Thyroid gland (tissue), 4 donors: ENCODE measurements at regions not wholly inside any gene's neighbourhood (a gene's known extent, or its start where the extent isn't known, plus 50 kb on each side); places are given as distances from the start of the nearest gene placed in this dataset.
A peak's percentile ranks its signal among the peaks of the same experiment; 100 is the strongest.

Experiments
- DNase-seq, 2 donors: peaks; one replicate each; pipeline ENCODE4 v3.0.0-alpha.2; 2019
- H3K27ac ChIP-seq, 3 donors: fragments of 200-600 bp; sonication (generic); 1 replicate in 2 of 3; 2 replicates in 1 of 3; pipeline ENCODE4 v1.5.1; 2016 to 2019; ENCODE audit warnings: mild to moderate bottlenecking in 1 of 3, moderate library complexity in 1 of 3
- H3K27me3 ChIP-seq: fragments of 200-600 bp; sonication (generic); one replicate; pipeline ENCODE4 v1.5.1; 2019
- H3K36me3 ChIP-seq, 2 donors: fragments of 200-600 bp; sonication (generic); one replicate each; pipeline ENCODE4 v1.5.1; 2016 to 2019
- H3K4me1 ChIP-seq, 2 donors: fragments of 200-600 bp; sonication (generic); one replicate each; pipeline ENCODE4 v1.5.1; 2017 to 2019
- H3K4me3 ChIP-seq, 3 donors: fragments of 200-600 bp; sonication (generic); replicated peaks in 1 of 3; 1 replicate in 2 of 3; 2 replicates in 1 of 3; pipeline ENCODE4 v1.5.1; 2016; ENCODE audit warnings: mild to moderate bottlenecking in 1 of 3
- H3K9me3 ChIP-seq: fragments of 200-600 bp; sonication (generic); one replicate; pipeline ENCODE4 v1.5.1; 2017
- CTCF ChIP-seq, 6 experiments: fragments of 200-600 bp in 3 of 6; fragments of 450-650 bp in 3 of 6; sonication (generic) in 3 of 6; IDR thresholded peaks; one replicate each; pipeline ENCODE4 v1.5.1; 2016 to 2019; ENCODE audit warnings: antibody characterized with exemption in 6 of 6, mild to moderate bottlenecking in 2 of 6, inconsistent platforms in 1 of 6, moderate library complexity in 1 of 6
- POLR2A ChIP-seq, 2 donors: fragments of 450-650 bp; IDR thresholded peaks; one replicate each; pipeline ENCODE4 v1.6.1; 2017; ENCODE audit warnings: antibody characterized with exemption in 2 of 2, mild to moderate bottlenecking in 2 of 2, moderate library complexity in 1 of 2
- WGBS, 2 donors: methylation state at CpG; one replicate each; pipeline ENCODE4 v1.1.5; 2017; 5-methylcytosine and 5-hydroxymethylcytosine counted together
- intact Hi-C: fragments of 100-400 bp; cut with DNase I; formaldehyde crosslinking; loops from one replicate; pipeline ENCODE4 v1.15.1; 2023

DNA sequence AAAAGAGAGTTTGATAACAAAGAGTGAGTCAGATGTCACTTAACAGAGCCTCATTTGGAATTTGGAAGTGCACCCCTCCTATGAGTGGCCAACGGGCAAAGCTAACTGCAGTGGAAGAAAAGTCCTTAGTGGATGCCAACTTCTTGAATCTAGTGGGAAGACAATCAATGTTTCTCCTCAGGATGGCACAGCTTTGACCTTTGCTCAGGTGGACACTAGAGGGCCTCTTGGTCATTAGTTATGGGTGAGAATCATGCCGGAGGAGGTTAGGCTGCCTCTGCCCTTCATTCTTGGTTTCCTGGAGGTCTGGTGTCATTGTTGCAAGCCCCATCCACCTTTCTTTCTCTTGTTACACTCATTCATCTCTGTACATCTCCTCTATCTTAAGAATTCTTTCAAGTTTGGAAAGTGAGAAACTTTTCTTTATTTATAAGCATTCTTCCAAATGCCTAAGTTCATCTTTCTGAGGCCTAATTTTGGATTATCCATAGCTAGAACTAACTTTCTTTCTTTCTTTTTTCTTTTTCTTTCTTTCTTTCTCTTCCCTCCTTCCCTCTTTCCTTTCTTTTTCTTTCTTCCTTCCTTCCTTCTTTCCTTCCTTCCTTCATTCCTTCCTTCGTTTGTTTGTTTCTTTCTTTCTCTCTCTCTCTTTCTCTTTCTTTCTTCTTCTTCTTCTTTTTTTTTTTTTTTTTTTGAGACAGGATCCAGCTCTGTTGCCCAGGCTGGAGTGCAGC lies 327.2 kb upstream of the TSHZ3 start:
- TF ChIP-seq POLR2A (IDR thresholded peaks at IDR 0.05), result no peak
- peak in 4 of 6 experiments; percentile 13 to 51 (median 45) for TF ChIP-seq CTCF (IDR thresholded peaks at IDR 0.05)
- H3K4me3 ChIP-seq, result no peak overlapping the region
- no peak overlapping the region for H3K27ac ChIP-seq
- 61 to 66% methylated on average over 3 of the region's 3 CpGs for WGBS, 2 donors
- peak; percentile 21 to 26 for DNase-seq
- intact Hi-C loops, result loop anchor here (10.0 kb wide), 1 partner anchor 368 kb away; no protein-coding TSS in a partner anchor
- H3K9me3 ChIP-seq, result no peaks in the 10 kb centered on the region
- H3K27me3 ChIP-seq, result no peaks in the 10 kb centered on the region
- no peaks in the 10 kb centered on the region for H3K4me1 ChIP-seq
- H3K36me3 ChIP-seq, result no peaks in the 10 kb centered on the region

DNA sequence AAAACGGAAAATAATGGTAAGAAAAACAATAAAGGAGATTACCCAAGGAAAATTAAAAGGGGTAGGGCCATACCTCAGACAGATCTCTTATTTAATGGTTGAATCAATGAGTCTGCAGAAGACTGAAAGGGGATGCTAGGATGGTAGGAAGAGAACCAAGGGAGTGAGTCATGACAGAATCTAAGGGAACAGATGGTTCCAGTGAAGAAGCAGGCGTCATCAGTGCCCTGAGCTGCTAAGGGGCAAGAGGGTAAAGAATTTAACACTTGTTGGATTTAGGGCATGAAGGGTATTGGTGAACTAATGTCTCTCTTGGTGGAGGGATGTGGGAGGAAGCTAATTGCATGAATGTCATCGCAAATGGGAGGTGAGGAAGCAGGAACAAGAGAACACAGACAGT lies 329.2 kb upstream of the TSHZ3 start:
- WGBS, 2 donors, result 81 to 82% methylated on average over 3 of the region's 3 CpGs
- no peak for DNase-seq
- H3K27me3 ChIP-seq, result no peaks in the 10 kb centered on the region
- no peak overlapping the region for H3K27ac ChIP-seq
- H3K4me1 ChIP-seq, result no peaks in the 10 kb centered on the region
- TF ChIP-seq POLR2A (IDR thresholded peaks at IDR 0.05), result no peak
- TF ChIP-seq CTCF (IDR thresholded peaks at IDR 0.05), result no peak
- no peaks in the 10 kb centered on the region for H3K36me3 ChIP-seq
- no peak overlapping the region for H3K4me3 ChIP-seq
- intact Hi-C loops, result loop anchor here (10.0 kb wide), 1 partner anchor 366 kb away; no protein-coding TSS in a partner anchor
- H3K9me3 ChIP-seq, result no peaks in the 10 kb centered on the region

GRCh38 chr19:31681121-31681520 lies 331.9 kb upstream of the TSHZ3 start:
- no peak overlapping the region for H3K27ac ChIP-seq
- no peaks in the 10 kb centered on the region for H3K36me3 ChIP-seq
- WGBS, 2 donors, result 70 to 86% methylated on average over 4 of the region's 4 CpGs
- no peak overlapping the region for H3K4me3 ChIP-seq
- H3K9me3 ChIP-seq, result no peaks in the 10 kb centered on the region
- no peak for TF ChIP-seq POLR2A (IDR thresholded peaks at IDR 0.05)
- TF ChIP-seq CTCF (IDR thresholded peaks at IDR 0.05), result no peak
- no peaks in the 10 kb centered on the region for H3K27me3 ChIP-seq
- no peak for DNase-seq
- no peaks in the 10 kb centered on the region for H3K4me1 ChIP-seq
- intact Hi-C loops, result no loop called here

GRCh38 chr19:31693131-31693932 lies 344.1 kb upstream of the TSHZ3 start:
- Histone ChIP-seq H3K4me1 (no peaks in the 10 kb centered on the region), H3K27me3 (no peaks in the 10 kb centered on the region), H3K9me3 (no peaks in the 10 kb centered on the region), H3K27ac (no peak overlapping the region), H3K4me3 (no peak overlapping the region), H3K36me3 (no peaks in the 10 kb centered on the region)
- WGBS, 2 donors, result 85 to 87% methylated on average over 14 of the region's 14 CpGs
- intact Hi-C loops, result no loop called here
- TF ChIP-seq POLR2A (IDR thresholded peaks at IDR 0.05) (no peak), CTCF (IDR thresholded peaks at IDR 0.05) (no peak)
- DNase-seq, result no peak

- no peak overlapping the region for H3K4me3 ChIP-seq
- H3K9me3 ChIP-seq, result no peaks in the 10 kb centered on the region
- H3K4me1 ChIP-seq, result no peaks in the 10 kb centered on the region
- H3K36me3 ChIP-seq, result no peaks in the 10 kb centered on the region
- no peak for TF ChIP-seq CTCF (IDR thresholded peaks at IDR 0.05)
- TF ChIP-seq POLR2A (IDR thresholded peaks at IDR 0.05), result no peak
- no peaks in the 10 kb centered on the region for H3K27me3 ChIP-seq
- intact Hi-C loops, result no loop called here
- 81 to 83% methylated on average over 6 of the region's 6 CpGs for WGBS, 2 donors
- DNase-seq, result no peak
- no peak overlapping the region for H3K27ac ChIP-seq
Observed at GRCh38 chr19:31693933-31694269, 344.7 kb upstream of the TSHZ3 start.
